Upper lobe of left lung (tissue), 4 donors: ENCODE measurements at regions not wholly inside any gene's neighbourhood (a gene's known extent, or its start where the extent isn't known, plus 50 kb on each side); places are given as distances from the start of the nearest gene placed in this dataset.
A peak's percentile ranks its signal among the peaks of the same experiment; 100 is the strongest.

Experiments
- POLR2A ChIP-seq, 4 donors: fragments of 450-650 bp; IDR thresholded peaks; one replicate each; pipeline ENCODE4 v1.5.1; 2016 to 2017; ENCODE audit warnings: antibody characterized with exemption in 4 of 4, mild to moderate bottlenecking in 2 of 4
- POLR2AphosphoS5 ChIP-seq, 2 donors: sonication (generic); formaldehyde crosslinking; IDR thresholded peaks; one replicate each; pipeline ENCODE4 v1.5.1; 2017; ENCODE audit warnings: antibody characterized with exemption in 2 of 2
- TF ChIP-seq, protein P1 (sequence below), 6 experiments: fragments of 450-650 bp in 4 of 6; fragments of 200-600 bp in 2 of 6; sonication (generic) in 2 of 6; IDR thresholded peaks; one replicate each; pipeline ENCODE4 v1.5.1; 2016 to 2019; ENCODE audit warnings: antibody characterized with exemption in 6 of 6

DNA sequence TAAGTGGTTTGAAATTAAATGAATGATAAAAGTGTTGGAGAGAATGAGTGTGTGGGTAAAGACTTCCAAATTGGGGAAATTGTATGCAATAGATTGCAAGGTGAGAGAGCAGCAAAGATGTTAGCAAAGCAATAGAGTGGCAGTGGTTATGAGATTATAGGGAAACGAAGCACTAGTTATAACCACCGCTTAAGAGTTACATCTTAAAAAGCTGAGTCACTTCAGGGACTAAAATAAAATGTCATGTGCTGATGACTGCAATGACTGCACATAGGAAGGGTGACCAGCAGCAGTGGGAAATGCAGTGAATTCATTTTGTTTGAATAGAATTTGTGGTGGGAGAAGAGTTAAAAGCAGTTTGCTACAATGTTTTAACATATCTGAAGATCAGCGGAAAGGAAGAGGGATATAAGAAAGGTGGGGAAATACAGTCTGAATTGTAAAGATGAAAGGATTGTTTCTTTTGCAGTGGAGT is 127.3 kb downstream of the RAP2B start:
- TF ChIP-seq, protein P1, sequence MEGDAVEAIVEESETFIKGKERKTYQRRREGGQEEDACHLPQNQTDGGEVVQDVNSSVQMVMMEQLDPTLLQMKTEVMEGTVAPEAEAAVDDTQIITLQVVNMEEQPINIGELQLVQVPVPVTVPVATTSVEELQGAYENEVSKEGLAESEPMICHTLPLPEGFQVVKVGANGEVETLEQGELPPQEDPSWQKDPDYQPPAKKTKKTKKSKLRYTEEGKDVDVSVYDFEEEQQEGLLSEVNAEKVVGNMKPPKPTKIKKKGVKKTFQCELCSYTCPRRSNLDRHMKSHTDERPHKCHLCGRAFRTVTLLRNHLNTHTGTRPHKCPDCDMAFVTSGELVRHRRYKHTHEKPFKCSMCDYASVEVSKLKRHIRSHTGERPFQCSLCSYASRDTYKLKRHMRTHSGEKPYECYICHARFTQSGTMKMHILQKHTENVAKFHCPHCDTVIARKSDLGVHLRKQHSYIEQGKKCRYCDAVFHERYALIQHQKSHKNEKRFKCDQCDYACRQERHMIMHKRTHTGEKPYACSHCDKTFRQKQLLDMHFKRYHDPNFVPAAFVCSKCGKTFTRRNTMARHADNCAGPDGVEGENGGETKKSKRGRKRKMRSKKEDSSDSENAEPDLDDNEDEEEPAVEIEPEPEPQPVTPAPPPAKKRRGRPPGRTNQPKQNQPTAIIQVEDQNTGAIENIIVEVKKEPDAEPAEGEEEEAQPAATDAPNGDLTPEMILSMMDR (IDR thresholded peaks at IDR 0.05): no peak
- TF ChIP-seq POLR2A (IDR thresholded peaks at IDR 0.05): peak in 1 of 4 donors; percentile 13
- TF ChIP-seq POLR2AphosphoS5 (IDR thresholded peaks at IDR 0.05): no peak
